CD4-positive, alpha-beta T cell (primary cell): ENCODE measurements at regions not wholly inside any gene's neighbourhood (a gene's known extent, or its start where the extent isn't known, plus 50 kb on each side); places are given as distances from the start of the nearest gene placed in this dataset.

Experiments used
- ATAC-seq: fragments of 200-7000 bp; cut with Tn5 transposase; one replicate; pipeline ENCODE4 v1.10.0; 2022; ENCODE audit warnings: mild to moderate bottlenecking; ENCODE audit not compliant: poor library complexity
- CTCF ChIA-PET: fragments of 350-600 bp; sonication (Branson Sonifier 250); formaldehyde crosslinking; loops from one replicate; lab custom pipeline; 2021; ENCODE audit warnings: antibody characterized with exemption, inconsistent platforms; lab: Charles Lee
- POLR2A ChIA-PET: fragments of 350-600 bp; sonication (Branson Sonifier 250); formaldehyde crosslinking; loops from one replicate; lab custom pipeline; 2021; ENCODE audit warnings: antibody characterized with exemption, inconsistent platforms; lab: Charles Lee
- DNase-seq, 14 experiments: peaks; one replicate each; pipeline ENCODE4 v3.0.0-alpha.2; 2013 to 2020; ENCODE audit warnings: mixed read lengths in 2 of 14
- H3K27ac ChIP-seq, 2 donors: one replicate each; pipeline versions ENCODE4 v1.5.1 to v1.7.0; 2013; ENCODE audit warnings: low read length in 2 of 2, low read depth in 1 of 2, mild to moderate bottlenecking in 1 of 2
- H3K27me3 ChIP-seq, 2 experiments: 1 replicate in 1 of 2; 2 replicates in 1 of 2; pipeline versions ENCODE4 v1.6.1 to v1.7.0; 2013; ENCODE audit warnings: low read length in 2 of 2, control low read depth in 1 of 2, mild to moderate bottlenecking in 1 of 2, moderate library complexity in 1 of 2; ENCODE audit not compliant: insufficient read depth in 2 of 2, control insufficient read depth in 1 of 2
- H3K36me3 ChIP-seq: one replicate; pipeline ENCODE4 v1.6.1; 2013; ENCODE audit warnings: low read length, control low read depth; ENCODE audit not compliant: insufficient read depth
- H3K4me1 ChIP-seq: one replicate; pipeline ENCODE4 v1.6.1; 2013; ENCODE audit warnings: low read length, control low read depth; ENCODE audit not compliant: insufficient read depth
- H3K4me3 ChIP-seq: one replicate; pipeline ENCODE4 v1.5.1; 2013; ENCODE audit warnings: mild to moderate bottlenecking, low read length, moderate library complexity
- H3K9me3 ChIP-seq, 2 experiments: 1 replicate in 1 of 2; 2 replicates in 1 of 2; pipeline versions ENCODE4 v1.6.1 to v1.7.0; 2013; ENCODE audit warnings: low read length in 2 of 2, mild to moderate bottlenecking in 2 of 2, control low read depth in 1 of 2, moderate library complexity in 1 of 2; ENCODE audit not compliant: control insufficient read depth in 1 of 2, insufficient read depth in 1 of 2
- H3K27ac Mint-ChIP-seq: one replicate; pipeline ENCODE4 v1.8.0; 2020; ENCODE audit warnings: mixed read lengths
- H3K27me3 Mint-ChIP-seq: one replicate; pipeline ENCODE4 v1.8.0; 2021; ENCODE audit warnings: mixed read lengths
- H3K36me3 Mint-ChIP-seq: one replicate; pipeline ENCODE4 v1.8.0; 2021; ENCODE audit warnings: low read depth, mixed read lengths
- H3K4me1 Mint-ChIP-seq: one replicate; pipeline ENCODE4 v1.8.0; 2021; ENCODE audit warnings: low read depth, mixed read lengths
- H3K4me3 Mint-ChIP-seq: one replicate; pipeline ENCODE4 v1.8.0; 2020; ENCODE audit warnings: mild to moderate bottlenecking, mixed read lengths
- H3K9me3 Mint-ChIP-seq: one replicate; pipeline ENCODE4 v1.8.0; 2020; ENCODE audit warnings: mixed read lengths
- intact Hi-C, 2 experiments: fragments of 100-400 bp; cut with DNase I in 1 of 2; cut with micrococcal nuclease in 1 of 2; formaldehyde crosslinking; loops; one replicate each; pipeline versions ENCODE4 v1.15.1 to v1.9.0; 2023 to 2025; cut with DNase I, micrococcal nuclease
- TF ChIP-seq, protein P1 (sequence below): fragments of 200-600 bp; IDR thresholded peaks from one replicate; pipeline ENCODE4 v1.8.0; 2022; ENCODE audit warnings: antibody characterized with exemption, mild to moderate bottlenecking

GRCh38 chr15:49742381-49742780, 121.5 kb downstream of the DTWD1 start:
- Mint-ChIP-seq H3K9me3 (no peaks in the 10 kb centered on the region), H3K27me3 (no peaks in the 10 kb centered on the region), H3K4me1 (no peaks in the 10 kb centered on the region), H3K36me3 (no peaks in the 10 kb centered on the region), H3K27ac (no peak overlapping the region), H3K4me3 (no peak overlapping the region)
- CTCF ChIA-PET: no interaction called here
- TF ChIP-seq, protein P1, sequence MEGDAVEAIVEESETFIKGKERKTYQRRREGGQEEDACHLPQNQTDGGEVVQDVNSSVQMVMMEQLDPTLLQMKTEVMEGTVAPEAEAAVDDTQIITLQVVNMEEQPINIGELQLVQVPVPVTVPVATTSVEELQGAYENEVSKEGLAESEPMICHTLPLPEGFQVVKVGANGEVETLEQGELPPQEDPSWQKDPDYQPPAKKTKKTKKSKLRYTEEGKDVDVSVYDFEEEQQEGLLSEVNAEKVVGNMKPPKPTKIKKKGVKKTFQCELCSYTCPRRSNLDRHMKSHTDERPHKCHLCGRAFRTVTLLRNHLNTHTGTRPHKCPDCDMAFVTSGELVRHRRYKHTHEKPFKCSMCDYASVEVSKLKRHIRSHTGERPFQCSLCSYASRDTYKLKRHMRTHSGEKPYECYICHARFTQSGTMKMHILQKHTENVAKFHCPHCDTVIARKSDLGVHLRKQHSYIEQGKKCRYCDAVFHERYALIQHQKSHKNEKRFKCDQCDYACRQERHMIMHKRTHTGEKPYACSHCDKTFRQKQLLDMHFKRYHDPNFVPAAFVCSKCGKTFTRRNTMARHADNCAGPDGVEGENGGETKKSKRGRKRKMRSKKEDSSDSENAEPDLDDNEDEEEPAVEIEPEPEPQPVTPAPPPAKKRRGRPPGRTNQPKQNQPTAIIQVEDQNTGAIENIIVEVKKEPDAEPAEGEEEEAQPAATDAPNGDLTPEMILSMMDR: no peak
- intact Hi-C loops: no loop called here
- ATAC-seq (no peak), DNase-seq (no peak)
- no peaks in the 10 kb centered on the region for H3K4me1 ChIP-seq
- no peak overlapping the region for H3K27ac ChIP-seq
- H3K27me3 ChIP-seq: no peaks in the 10 kb centered on the region
- H3K9me3 ChIP-seq: no peaks in the 10 kb centered on the region
- POLR2A ChIA-PET: no interaction called here
- H3K4me3 ChIP-seq: no peak overlapping the region
- H3K36me3 ChIP-seq: no peaks in the 10 kb centered on the region

GRCh38 chr15:49747340-49747739, 126.5 kb downstream of the DTWD1 start:
- intact Hi-C loops: no loop called here
- no peak overlapping the region for H3K4me3 ChIP-seq
- no peak for DNase-seq
- no peaks in the 10 kb centered on the region for H3K9me3 Mint-ChIP-seq
- H3K36me3 Mint-ChIP-seq: no peaks in the 10 kb centered on the region
- POLR2A ChIA-PET: no interaction called here
- H3K27me3 ChIP-seq: no peaks in the 10 kb centered on the region
- H3K4me3 Mint-ChIP-seq: no peak overlapping the region
- H3K36me3 ChIP-seq: no peaks in the 10 kb centered on the region
- no peaks in the 10 kb centered on the region for H3K27me3 Mint-ChIP-seq
- no peaks in the 10 kb centered on the region for H3K4me1 Mint-ChIP-seq
- no peak overlapping the region for H3K27ac ChIP-seq
- H3K4me1 ChIP-seq: no peaks in the 10 kb centered on the region
- TF ChIP-seq, protein P1: no peak
- no peaks in the 10 kb centered on the region for H3K9me3 ChIP-seq
- no peak for ATAC-seq
- no peak overlapping the region for H3K27ac Mint-ChIP-seq
- CTCF ChIA-PET: no interaction called here

GRCh38 chr15:49748791-49749190, 127.9 kb downstream of the DTWD1 start:
- Histone ChIP-seq H3K27ac (no peak overlapping the region), H3K4me1 (no peaks in the 10 kb centered on the region), H3K9me3 (no peaks in the 10 kb centered on the region), H3K36me3 (no peaks in the 10 kb centered on the region), H3K27me3 (no peaks in the 10 kb centered on the region), H3K4me3 (no peak overlapping the region)
- no peak overlapping the region for H3K4me3 Mint-ChIP-seq
- CTCF ChIA-PET: no interaction called here
- no peak for ATAC-seq
- intact Hi-C loops: no loop called here
- no peaks in the 10 kb centered on the region for H3K36me3 Mint-ChIP-seq
- no peaks in the 10 kb centered on the region for H3K9me3 Mint-ChIP-seq
- POLR2A ChIA-PET: no interaction called here
- H3K27me3 Mint-ChIP-seq: peaks cover 2% of the 10 kb centered on the region
- DNase-seq: no peak
- no peaks in the 10 kb centered on the region for H3K4me1 Mint-ChIP-seq
- H3K27ac Mint-ChIP-seq: no peak overlapping the region
- TF ChIP-seq, protein P1: no peak
